Activated CD8-positive, alpha-beta memory T cell treated with anti-CD3 and anti-CD28 coated beads for 24 hours (primary cell): ENCODE measurements at regions not wholly inside any gene's neighbourhood (a gene's known extent, or its start where the extent isn't known, plus 50 kb on each side); places are given as distances from the start of the nearest gene placed in this dataset.

Experiments
- DNase-seq: peaks from one replicate; pipeline ENCODE4 v3.0.0-alpha.2; 2020

- no peak for DNase-seq
Observed at GRCh38 chr15:93517176-93517575, 428.2 kb upstream of the RGMA start.

DNA sequence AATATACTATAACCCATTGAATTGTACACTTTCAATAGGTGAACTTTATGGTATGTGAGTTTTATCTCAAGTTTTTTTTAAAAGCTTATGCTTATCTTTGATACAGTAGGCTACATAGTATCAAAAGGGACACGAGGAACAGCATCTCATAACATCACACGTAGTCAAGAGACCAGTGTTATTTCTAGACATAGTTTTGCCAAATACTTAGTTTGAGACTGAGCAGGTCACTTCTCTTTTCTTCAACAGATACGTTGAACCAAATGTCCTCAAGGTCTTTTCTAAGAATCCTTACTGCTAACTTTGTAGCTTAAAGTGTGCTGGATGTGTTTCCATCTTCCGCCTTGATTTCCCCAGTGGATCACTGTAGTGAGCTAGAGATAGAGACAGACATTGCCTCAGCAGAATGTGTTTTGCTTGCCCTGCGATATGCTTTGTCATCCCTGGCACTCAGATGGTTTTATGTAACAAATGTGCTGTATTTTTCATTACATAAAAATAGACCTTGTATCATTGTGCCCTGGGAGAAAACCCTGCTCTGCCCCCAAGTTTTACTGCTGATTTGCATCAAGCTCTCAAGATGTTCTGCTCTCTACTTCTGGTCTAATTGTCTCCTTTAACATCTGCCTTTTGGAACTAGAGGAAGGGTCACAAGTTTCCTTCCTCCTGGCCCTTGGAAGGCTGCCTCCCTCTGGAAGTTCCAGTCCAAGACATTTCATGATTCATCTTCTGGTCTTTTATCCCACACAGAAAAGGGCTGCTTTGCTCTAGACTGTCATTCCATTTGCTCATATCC, 426.4 kb upstream of the RGMA start:
- DNase-seq: no peak

DNA sequence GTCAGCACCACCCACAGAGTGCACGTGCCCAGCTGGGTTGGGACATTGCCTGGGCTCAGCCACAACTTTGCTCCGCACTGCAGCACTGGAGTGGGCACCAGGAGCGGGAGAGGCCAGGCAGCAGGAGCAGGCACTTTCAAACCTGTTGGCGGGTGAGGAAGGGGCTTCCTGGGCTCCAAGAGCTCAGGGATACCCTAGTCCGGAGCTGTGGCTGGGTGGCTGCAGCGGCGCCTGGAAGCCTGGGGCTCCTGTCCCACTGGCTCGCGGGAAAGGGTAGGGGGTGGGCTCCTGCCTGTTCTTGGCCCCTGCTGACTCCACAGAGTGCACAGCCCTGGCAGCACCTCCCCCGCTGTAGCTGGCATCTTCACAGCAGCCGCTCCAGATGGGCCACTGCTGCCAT, 417.6 kb upstream of the RGMA start:
- DNase-seq: no peak

- no peak for DNase-seq
Observed at GRCh38 chr15:93505506-93505905, 416.5 kb upstream of the RGMA start.

- no peak for DNase-seq
Observed at GRCh38 chr15:93501946-93502345, 412.9 kb upstream of the RGMA start.

DNA sequence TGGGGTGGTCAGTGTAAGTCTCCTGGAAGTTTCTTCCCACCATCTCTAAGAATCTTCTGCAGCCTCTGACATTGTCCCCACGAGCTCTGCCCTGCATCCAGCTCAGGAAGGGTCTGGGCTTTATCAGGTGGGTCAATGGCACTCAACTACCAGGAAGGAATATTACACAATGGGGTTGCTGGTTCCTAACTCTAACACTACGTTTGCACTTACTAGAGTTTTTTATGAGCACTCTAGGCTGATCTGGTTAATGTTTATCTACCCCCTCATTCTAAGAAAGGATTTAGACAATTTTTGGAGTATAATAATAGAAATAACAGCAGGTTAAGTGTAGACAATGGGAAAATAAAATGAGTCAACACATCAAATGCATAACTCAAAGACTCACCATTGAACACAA, 411.1 kb upstream of the RGMA start:
- no peak for DNase-seq

- no peak for DNase-seq
Observed at GRCh38 chr15:93497291-93497690, 408.3 kb upstream of the RGMA start.

DNA sequence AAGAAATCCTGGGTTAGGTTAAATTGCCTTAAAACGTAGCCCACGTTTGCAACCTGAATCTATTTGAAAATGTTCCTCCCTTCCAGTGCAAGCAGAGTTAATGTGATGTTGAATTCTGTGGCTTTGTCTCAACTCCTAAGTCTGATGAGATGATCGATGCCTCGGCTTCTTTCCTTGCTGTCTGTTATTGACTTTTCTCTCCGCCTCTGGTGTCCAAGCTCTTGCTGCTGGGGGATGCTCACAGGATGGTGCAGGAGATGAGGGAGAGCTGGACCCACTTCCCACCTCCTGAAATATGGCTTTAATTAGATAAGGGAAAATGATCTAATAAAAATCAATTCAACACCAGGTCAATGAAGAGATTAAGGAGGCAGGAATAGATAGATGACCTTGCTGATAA, 407.9 kb upstream of the RGMA start:
- DNase-seq: no peak

- DNase-seq: no peak
Observed at GRCh38 chr15:93495799-93496637, 407.0 kb upstream of the RGMA start.

- no peak for DNase-seq
Observed at GRCh38 chr15:93493172-93493571, 404.2 kb upstream of the RGMA start.

- DNase-seq: no peak
Observed at GRCh38 chr15:93491291-93491690, 402.3 kb upstream of the RGMA start.

DNA sequence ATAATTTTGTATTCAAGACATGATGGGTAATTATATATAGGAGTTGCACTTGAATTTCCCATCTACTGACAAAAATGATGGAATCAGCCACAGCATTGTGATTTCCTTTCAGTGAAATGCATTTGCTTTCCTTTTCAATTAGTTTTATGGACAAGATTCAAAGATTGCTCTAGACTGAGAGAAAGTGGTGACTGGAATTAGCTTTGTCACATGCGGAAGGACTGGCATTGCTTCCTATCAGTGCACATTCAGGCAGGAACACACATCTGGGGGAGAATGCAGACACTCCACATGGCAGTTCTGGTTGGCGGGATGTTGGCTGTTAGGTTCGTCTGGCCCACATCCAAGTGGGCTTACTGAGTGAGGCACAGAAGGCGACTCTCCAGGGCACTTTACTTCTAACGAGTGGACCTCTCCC, 399.3 kb upstream of the RGMA start:
- DNase-seq: no peak

DNA sequence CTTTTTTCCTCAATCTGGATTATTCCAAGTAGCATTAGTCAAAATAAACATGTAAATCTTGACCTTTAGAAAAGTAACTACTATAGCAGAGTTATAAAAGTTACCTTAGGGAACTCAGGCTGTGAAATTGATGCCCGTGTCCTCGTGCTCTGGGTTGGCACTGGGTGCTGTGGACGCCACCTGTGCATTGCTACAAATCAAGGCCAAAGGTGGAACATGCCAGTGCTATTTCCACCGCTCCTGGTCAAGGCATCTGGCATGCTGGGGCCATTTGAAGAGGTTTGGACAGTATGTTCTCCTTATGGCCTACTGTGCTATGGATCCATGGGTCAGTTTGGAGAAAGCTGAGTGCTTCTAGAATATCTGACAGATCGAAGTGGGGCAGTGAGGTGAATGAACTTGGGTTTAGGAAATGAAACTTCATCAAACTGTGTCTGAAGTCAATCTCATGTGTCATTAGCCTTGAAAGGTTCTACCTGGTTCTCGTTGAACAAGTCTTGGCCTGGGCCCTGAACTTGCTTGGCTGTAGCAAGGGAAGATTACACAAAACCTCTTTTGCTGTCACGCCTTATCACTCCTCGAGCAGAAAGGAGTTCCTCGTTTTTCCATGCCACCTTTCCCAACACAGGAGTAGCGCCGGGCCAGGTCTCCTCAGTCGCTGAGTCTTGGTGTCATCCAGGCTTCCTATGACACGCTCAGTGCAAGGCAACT, 397.6 kb upstream of the RGMA start:
- no peak for DNase-seq

DNA sequence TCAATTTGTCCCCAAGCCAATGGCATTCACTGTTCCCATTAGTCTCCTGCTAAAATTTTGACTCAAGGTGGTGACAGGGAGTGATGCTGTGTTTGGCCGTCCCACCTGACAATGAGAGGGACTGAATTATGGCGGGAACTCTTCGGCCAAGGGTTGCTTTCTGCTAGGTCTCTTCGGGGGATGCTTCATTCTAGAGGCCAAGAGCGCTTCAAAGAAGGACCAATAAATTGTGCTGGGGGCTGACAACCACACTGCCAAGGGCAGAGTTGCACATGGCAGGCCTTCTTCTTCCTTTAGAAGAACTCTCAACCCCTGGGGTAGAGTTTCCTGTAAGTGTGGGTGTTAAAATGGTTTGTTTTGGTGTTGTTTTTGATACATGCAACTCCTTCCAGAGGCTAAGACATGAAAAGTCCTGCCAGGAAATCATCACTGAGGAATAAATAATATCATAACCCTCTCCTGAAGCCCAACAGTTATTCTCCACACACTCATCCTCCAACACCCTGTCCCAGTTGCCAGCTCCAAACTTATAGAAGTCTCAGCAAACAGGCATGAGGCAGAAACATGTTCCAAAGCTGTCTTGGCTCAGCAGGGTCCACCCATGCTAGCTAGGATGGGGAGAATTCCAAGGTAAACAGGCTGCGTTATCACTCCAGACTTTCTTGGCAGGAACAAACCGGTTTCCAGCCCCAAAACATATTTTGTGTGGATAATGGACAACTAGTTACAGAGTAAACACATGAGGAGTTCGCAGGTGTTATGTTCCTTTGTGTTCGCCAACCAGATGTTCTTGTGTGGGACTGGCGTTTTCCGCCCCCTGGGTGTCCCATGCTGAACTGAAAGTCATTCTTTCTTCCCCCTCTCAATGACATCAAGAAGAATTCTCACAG, 396.7 kb upstream of the RGMA start:
- no peak for DNase-seq

- no peak for DNase-seq
Observed at GRCh38 chr15:93483923-93484322, 394.9 kb upstream of the RGMA start.

DNA sequence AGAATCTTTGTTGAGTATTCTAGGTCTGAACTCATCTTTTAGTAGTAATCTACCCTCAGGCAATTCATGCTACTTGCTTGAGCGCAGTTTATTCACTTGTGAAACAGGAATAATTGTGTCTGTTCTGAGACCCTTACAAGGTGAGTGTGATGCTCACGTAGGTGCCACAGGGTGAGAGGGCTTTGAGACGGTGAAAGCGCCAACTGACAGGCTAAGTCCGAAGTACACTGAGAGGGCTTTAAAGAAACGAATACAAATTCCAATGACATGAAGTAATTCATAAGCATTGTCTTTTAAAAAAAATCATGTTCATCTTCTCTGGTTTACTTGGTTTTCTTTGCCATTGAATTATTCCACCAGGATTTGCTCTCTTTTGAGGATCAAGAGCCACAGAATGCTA, 393.7 kb upstream of the RGMA start:
- DNase-seq: no peak

GRCh38 chr15:93479715-93480114, 390.7 kb upstream of the RGMA start:
- no peak for DNase-seq

- DNase-seq: no peak
Observed at GRCh38 chr15:93478947-93479346, 389.9 kb upstream of the RGMA start.

GRCh38 chr15:93477721-93478120, 388.7 kb upstream of the RGMA start:
- no peak for DNase-seq

DNA sequence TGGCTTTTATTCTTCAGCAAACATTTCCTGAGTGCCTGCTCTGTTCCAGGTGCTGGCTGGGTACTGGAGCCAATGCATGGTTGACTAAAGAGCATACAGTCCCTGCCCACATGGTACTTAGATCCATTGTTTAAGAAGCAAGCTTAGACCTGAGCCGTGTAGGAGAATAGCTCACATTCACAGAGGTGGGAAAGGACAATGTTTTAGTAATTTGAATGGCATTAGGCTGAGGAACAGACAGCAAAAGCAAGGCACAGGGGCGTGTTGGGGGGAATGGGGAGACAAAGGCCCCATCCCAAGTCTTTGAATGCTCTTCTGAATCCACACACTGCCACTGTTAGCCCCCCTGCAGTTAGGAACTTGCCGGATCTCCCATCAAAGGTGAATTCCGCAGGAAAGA, 388.2 kb upstream of the RGMA start:
- no peak for DNase-seq

GRCh38 chr15:93476491-93477177, 387.6 kb upstream of the RGMA start:
- no peak for DNase-seq

DNA sequence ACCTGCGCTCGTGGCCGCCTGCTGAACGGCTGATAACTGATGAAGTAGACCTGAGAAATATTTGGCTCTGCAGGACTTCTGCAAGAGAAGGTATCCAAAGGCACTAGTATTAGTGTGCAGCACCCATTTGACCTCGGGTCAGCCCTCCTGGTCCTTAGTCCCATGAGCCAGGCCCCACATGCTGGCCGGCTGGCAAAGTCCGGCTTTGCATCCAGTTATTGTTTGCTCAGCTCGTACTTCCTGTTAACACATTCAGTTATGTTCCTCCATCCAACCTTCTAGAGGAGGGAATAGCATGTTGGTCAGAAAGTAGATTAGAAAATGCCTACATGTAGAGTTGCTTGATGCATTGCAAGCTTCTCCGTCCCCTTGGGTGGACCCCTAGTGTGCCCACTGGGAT, 385.7 kb upstream of the RGMA start:
- DNase-seq: no peak
